ENCODE measurements at regions not wholly inside any gene's neighbourhood (a gene's known extent, or its start where the extent isn't known, plus 50 kb on each side); places are given as distances from the start of the nearest gene placed in this dataset.

- intact Hi-C loops (cut with DNase I) = no loop called here
- Histone ChIP-seq H3K27me3 (no peaks in the 10 kb centered on the region), H3K4me3 (no peak overlapping the region), H3K9me3 (no peaks in the 10 kb centered on the region), H3K36me3 (no peaks in the 10 kb centered on the region), H3K27ac (no peak overlapping the region), H3K4me1 (no peaks in the 10 kb centered on the region)
- peak in 1 of 2 donors; percentile 27 for DNase-seq (ENCODE audit: extremely low spot score in 2 of 2)
- no peak for TF ChIP-seq POLR2AphosphoS5 (IDR thresholded peaks at IDR 0.05; ENCODE audit: insufficient read depth in 1 of 2, low read depth in 1 of 2)
- TF ChIP-seq, protein P1, sequence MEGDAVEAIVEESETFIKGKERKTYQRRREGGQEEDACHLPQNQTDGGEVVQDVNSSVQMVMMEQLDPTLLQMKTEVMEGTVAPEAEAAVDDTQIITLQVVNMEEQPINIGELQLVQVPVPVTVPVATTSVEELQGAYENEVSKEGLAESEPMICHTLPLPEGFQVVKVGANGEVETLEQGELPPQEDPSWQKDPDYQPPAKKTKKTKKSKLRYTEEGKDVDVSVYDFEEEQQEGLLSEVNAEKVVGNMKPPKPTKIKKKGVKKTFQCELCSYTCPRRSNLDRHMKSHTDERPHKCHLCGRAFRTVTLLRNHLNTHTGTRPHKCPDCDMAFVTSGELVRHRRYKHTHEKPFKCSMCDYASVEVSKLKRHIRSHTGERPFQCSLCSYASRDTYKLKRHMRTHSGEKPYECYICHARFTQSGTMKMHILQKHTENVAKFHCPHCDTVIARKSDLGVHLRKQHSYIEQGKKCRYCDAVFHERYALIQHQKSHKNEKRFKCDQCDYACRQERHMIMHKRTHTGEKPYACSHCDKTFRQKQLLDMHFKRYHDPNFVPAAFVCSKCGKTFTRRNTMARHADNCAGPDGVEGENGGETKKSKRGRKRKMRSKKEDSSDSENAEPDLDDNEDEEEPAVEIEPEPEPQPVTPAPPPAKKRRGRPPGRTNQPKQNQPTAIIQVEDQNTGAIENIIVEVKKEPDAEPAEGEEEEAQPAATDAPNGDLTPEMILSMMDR (IDR thresholded peaks at IDR 0.05) = no peak
- TF ChIP-seq POLR2A (IDR thresholded peaks at IDR 0.05) = no peak
These were observed 585.8 kb downstream of the QKI start for GRCh38 chr6:164000276-164000675.

GRCh38 chr6:163999475-164000125, 585.1 kb downstream of the QKI start:
- TF ChIP-seq POLR2A (IDR thresholded peaks at IDR 0.05) = no peak
- TF ChIP-seq POLR2AphosphoS5 (IDR thresholded peaks at IDR 0.05; ENCODE audit: insufficient read depth in 1 of 2, low read depth in 1 of 2) = no peak
- TF ChIP-seq, protein P1 (IDR thresholded peaks at IDR 0.05) = no peak
- H3K4me1 ChIP-seq = no peaks in the 10 kb centered on the region

DNA sequence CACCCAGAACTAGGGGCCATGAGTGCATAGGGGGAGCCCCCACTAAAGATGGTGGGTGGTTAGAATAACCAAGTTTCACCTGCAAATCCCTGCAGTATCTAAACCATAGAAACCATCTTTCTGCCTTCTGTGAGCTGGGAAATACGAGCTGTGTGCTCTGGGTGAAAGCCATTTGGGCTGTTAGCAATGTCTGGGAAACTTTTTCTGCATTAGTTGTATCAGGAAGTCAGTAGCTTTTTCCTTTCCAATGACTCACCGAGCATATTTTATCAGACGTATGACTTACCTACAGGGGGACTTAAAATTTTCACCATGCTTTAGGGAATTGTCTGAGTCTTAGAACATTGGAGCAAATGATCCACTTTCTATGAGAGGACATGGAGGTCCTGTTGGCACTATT, 584.0 kb downstream of the QKI start:
- no peaks in the 10 kb centered on the region for H3K36me3 ChIP-seq
- no peaks in the 10 kb centered on the region for H3K9me3 ChIP-seq

More at GRCh38 chr6:163999475-164000125, 585.1 kb downstream of the QKI start:
- Histone ChIP-seq H3K9me3 (no peaks in the 10 kb centered on the region), H3K36me3 (no peaks in the 10 kb centered on the region), H3K27me3 (no peaks in the 10 kb centered on the region), H3K4me3 (no peak overlapping the region), H3K27ac (no peak overlapping the region)
- intact Hi-C loops (cut with DNase I) = no loop called here
- DNase-seq (ENCODE audit: extremely low spot score in 2 of 2) = peak in 1 of 2 donors; percentile 22

GRCh38 chr6:163996491-163996890, 582.0 kb downstream of the QKI start:
- TF ChIP-seq POLR2AphosphoS5 (IDR thresholded peaks at IDR 0.05; ENCODE audit: insufficient read depth in 1 of 2, low read depth in 1 of 2) (no peak), POLR2A (IDR thresholded peaks at IDR 0.05) (no peak)
- TF ChIP-seq, protein P1 (IDR thresholded peaks at IDR 0.05) = no peak
- no peaks in the 10 kb centered on the region for H3K36me3 ChIP-seq
- peak in 1 of 2 donors; percentile 65 for DNase-seq (ENCODE audit: extremely low spot score in 2 of 2)
- intact Hi-C loops (cut with DNase I) = no loop called here
- H3K4me1 ChIP-seq = no peaks in the 10 kb centered on the region
- no peak overlapping the region for H3K4me3 ChIP-seq
- no peaks in the 10 kb centered on the region for H3K27me3 ChIP-seq
- no peak overlapping the region for H3K27ac ChIP-seq
- H3K9me3 ChIP-seq = no peaks in the 10 kb centered on the region

More for the DNA sequence above, 584.0 kb downstream of the QKI start:
- intact Hi-C loops (cut with DNase I) = no loop called here
- no peak for TF ChIP-seq POLR2AphosphoS5 (IDR thresholded peaks at IDR 0.05; ENCODE audit: insufficient read depth in 1 of 2, low read depth in 1 of 2)
- no peak for TF ChIP-seq POLR2A (IDR thresholded peaks at IDR 0.05)
- TF ChIP-seq, protein P1 (IDR thresholded peaks at IDR 0.05) = no peak
- Histone ChIP-seq H3K27me3 (no peaks in the 10 kb centered on the region), H3K4me3 (no peak overlapping the region), H3K4me1 (no peaks in the 10 kb centered on the region), H3K27ac (no peak overlapping the region)
- peak in 1 of 2 donors; percentile 22 for DNase-seq (ENCODE audit: extremely low spot score in 2 of 2)

- no peaks in the 10 kb centered on the region for H3K4me1 ChIP-seq
- no peaks in the 10 kb centered on the region for H3K9me3 ChIP-seq
- no peaks in the 10 kb centered on the region for H3K27me3 ChIP-seq
- no peak overlapping the region for H3K27ac ChIP-seq
- no peak for DNase-seq (ENCODE audit: extremely low spot score in 2 of 2)
- H3K4me3 ChIP-seq = no peak overlapping the region
- no peaks in the 10 kb centered on the region for H3K36me3 ChIP-seq
- TF ChIP-seq POLR2A (IDR thresholded peaks at IDR 0.05) (no peak), POLR2AphosphoS5 (IDR thresholded peaks at IDR 0.05; ENCODE audit: insufficient read depth in 1 of 2, low read depth in 1 of 2) (no peak)
- TF ChIP-seq, protein P1 (IDR thresholded peaks at IDR 0.05) = no peak
- intact Hi-C loops (cut with DNase I) = no loop called here
These were observed 580.0 kb downstream of the QKI start for GRCh38 chr6:163994566-163994965.
